ENCODE measurements at regions not wholly inside any gene's neighbourhood (a gene's known extent, or its start where the extent isn't known, plus 50 kb on each side); places are given as distances from the start of the nearest gene placed in this dataset.

- no peaks in the 10 kb centered on the region for H3K36me3 ChIP-seq (ENCODE audit: control insufficient read depth in 1 of 2, insufficient read depth in 2 of 2, low read length in 2 of 2)
- no peak overlapping the region for H3K27ac ChIP-seq (ENCODE audit: low read depth, low read length)
- ATAC-seq (no peak), DNase-seq (ENCODE audit: low read depth, low spot score) (no peak)
- H3K79me2 ChIP-seq (ENCODE audit: insufficient read depth, low read length), result no peaks in the 10 kb centered on the region
- ChIA-PET POLR2A (no interaction called here), CTCF (no interaction called here), RAD21 (ENCODE audit: low non-redundant PET in 1 of 2, low total read pairs in 2 of 2, uncharacterized antibody in 2 of 2, unreplicated experiment in 2 of 2) (no interaction called here)
- no peaks in the 10 kb centered on the region for H4K20me1 ChIP-seq (ENCODE audit: insufficient read depth)
- no peak overlapping the region for H2AFZ ChIP-seq (ENCODE audit: low read depth, low read length, poor library complexity, severe bottlenecking)
- no peaks in the 10 kb centered on the region for H3K9me2 ChIP-seq (ENCODE audit: insufficient read depth)
- TF ChIP-seq EZH2phosphoT487 (IDR thresholded peaks at IDR 0.05; ENCODE audit: borderline replicate concordance), result no peak
- no peak for TF ChIP-seq JUND (IDR thresholded peaks at IDR 0.05)
- TF ChIP-seq EZH2 (IDR thresholded peaks at IDR 0.05), result no peak
- no peak for TF ChIP-seq SIN3A (IDR thresholded peaks at IDR 0.05; ENCODE audit: low read depth)
- no peak for TF ChIP-seq EGR1 (IDR thresholded peaks at IDR 0.05; ENCODE audit: low read depth)
- TF ChIP-seq POLR2AphosphoS5 (IDR thresholded peaks at IDR 0.05; ENCODE audit: low read depth, low read length), result no peak
- no peak for TF ChIP-seq CTCF (IDR thresholded peaks at IDR 0.05 in 2 of 3, conservative IDR thresholded peaks at IDR 0.05 in 1 of 3; ENCODE audit: borderline replicate concordance in 1 of 3, insufficient read depth in 1 of 3, low read depth in 2 of 3, low read length in 2 of 3)
- no peak for TF ChIP-seq CBX3 (IDR thresholded peaks at IDR 0.05; ENCODE audit: low read depth)
- no peak for TF ChIP-seq SRF (IDR thresholded peaks at IDR 0.05; ENCODE audit: low read depth)
- TF ChIP-seq SP1 (IDR thresholded peaks at IDR 0.05; ENCODE audit: low read depth), result no peak
- TF ChIP-seq TCF7L2 (IDR thresholded peaks at IDR 0.05; ENCODE audit: borderline replicate concordance, extremely low read depth, insufficient read depth, insufficient read length), result no peak
- TF ChIP-seq, protein P1, sequence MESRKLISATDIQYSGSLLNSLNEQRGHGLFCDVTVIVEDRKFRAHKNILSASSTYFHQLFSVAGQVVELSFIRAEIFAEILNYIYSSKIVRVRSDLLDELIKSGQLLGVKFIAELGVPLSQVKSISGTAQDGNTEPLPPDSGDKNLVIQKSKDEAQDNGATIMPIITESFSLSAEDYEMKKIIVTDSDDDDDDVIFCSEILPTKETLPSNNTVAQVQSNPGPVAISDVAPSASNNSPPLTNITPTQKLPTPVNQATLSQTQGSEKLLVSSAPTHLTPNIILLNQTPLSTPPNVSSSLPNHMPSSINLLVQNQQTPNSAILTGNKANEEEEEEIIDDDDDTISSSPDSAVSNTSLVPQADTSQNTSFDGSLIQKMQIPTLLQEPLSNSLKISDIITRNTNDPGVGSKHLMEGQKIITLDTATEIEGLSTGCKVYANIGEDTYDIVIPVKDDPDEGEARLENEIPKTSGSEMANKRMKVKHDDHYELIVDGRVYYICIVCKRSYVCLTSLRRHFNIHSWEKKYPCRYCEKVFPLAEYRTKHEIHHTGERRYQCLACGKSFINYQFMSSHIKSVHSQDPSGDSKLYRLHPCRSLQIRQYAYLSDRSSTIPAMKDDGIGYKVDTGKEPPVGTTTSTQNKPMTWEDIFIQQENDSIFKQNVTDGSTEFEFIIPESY (IDR thresholded peaks at IDR 0.05; ENCODE audit: extremely low read depth, insufficient replicate concordance, low read length), result no peak
- H3K4me3 ChIP-seq (replicated peaks in 1 of 2; ENCODE audit: low read depth in 1 of 2, low read length in 2 of 2), result no peak overlapping the region
- intact Hi-C loops (cut with micrococcal nuclease), result no loop called here
- H3K9me3 ChIP-seq (ENCODE audit: control insufficient read depth in 1 of 2, insufficient read depth in 1 of 2, low read depth in 1 of 2, low read length in 2 of 2), result peaks cover 12 to 21% of the 10 kb centered on the region in 2 experiments; a peak in 2 of 4 replicates
- BruUV-seq (replicated peaks), result no TSS peak
- no peaks in the 10 kb centered on the region for H3K27me3 ChIP-seq (ENCODE audit: insufficient read depth, low read length)
- no peak overlapping the region for H3K4me2 ChIP-seq (ENCODE audit: low read length)
- no peaks in the 10 kb centered on the region for H3K4me1 ChIP-seq (ENCODE audit: control insufficient read depth in 1 of 2, insufficient read depth in 2 of 2, low read length in 2 of 2)
- no peak overlapping the region for H3K9ac ChIP-seq (ENCODE audit: low read length)
Measured at GRCh38 chr12:24280056-24280842, 330.8 kb upstream of the SOX5 start.

All from HCT116 (cell line).